ENCODE measurements at regions not wholly inside any gene's neighbourhood (a gene's known extent, or its start where the extent isn't known, plus 50 kb on each side); places are given as distances from the start of the nearest gene placed in this dataset.

GRCh38 chr11:15779518-15779917, 576.8 kb downstream of the SOX6 start:
- no peak for DNase-seq

GRCh38 chr11:15780382-15780781, 576.0 kb downstream of the SOX6 start:
- DNase-seq: no peak

- no peak for DNase-seq
Observed at GRCh38 chr11:15780837-15781236, 575.5 kb downstream of the SOX6 start.

- DNase-seq: no peak
Observed at GRCh38 chr11:15783619-15784018, 572.7 kb downstream of the SOX6 start.

GRCh38 chr11:15793043-15793996, 563.0 kb downstream of the SOX6 start:
- DNase-seq: no peak

- no peak for DNase-seq
Observed at GRCh38 chr11:15794361-15795150, 561.8 kb downstream of the SOX6 start.

GRCh38 chr11:15795378-15795777, 561.0 kb downstream of the SOX6 start:
- no peak for DNase-seq

GRCh38 chr11:15800111-15800800, 556.1 kb downstream of the SOX6 start:
- DNase-seq: no peak

- no peak for DNase-seq
Observed at GRCh38 chr11:15801126-15801525, 555.2 kb downstream of the SOX6 start.

- DNase-seq: no peak
Observed at GRCh38 chr11:15801616-15802015, 554.7 kb downstream of the SOX6 start.

GRCh38 chr11:15805726-15806125, 550.6 kb downstream of the SOX6 start:
- DNase-seq: no peak

GRCh38 chr11:15806217-15806616, 550.1 kb downstream of the SOX6 start:
- no peak for DNase-seq

GRCh38 chr11:15807827-15808226, 548.5 kb downstream of the SOX6 start:
- DNase-seq: no peak

- no peak for DNase-seq
Observed at GRCh38 chr11:15810082-15810481, 546.3 kb downstream of the SOX6 start.

GRCh38 chr11:15810525-15810924, 545.8 kb downstream of the SOX6 start:
- DNase-seq: no peak

GRCh38 chr11:15815246-15816195, 540.8 kb downstream of the SOX6 start:
- no peak for DNase-seq

- no peak for DNase-seq
Observed at GRCh38 chr11:15816260-15816871, 540.0 kb downstream of the SOX6 start.

GRCh38 chr11:15817001-15817400, 539.3 kb downstream of the SOX6 start:
- DNase-seq: no peak

GRCh38 chr11:15818132-15818842, 538.1 kb downstream of the SOX6 start:
- DNase-seq: no peak

- DNase-seq: no peak
Observed at GRCh38 chr11:15819679-15820286, 536.6 kb downstream of the SOX6 start.

All from activated gamma-delta T cell (primary cell).